ENCODE measurements at regions not wholly inside any gene's neighbourhood (a gene's known extent, or its start where the extent isn't known, plus 50 kb on each side); places are given as distances from the start of the nearest gene placed in this dataset.

GRCh38 chr1:245051349-245052221, 103.2 kb upstream of the KIF26B start (continued):
- TF ChIP-seq PREB (CRISPR knock-in tag; IDR thresholded peaks at IDR 0.05) (no peak), ARNT (IDR thresholded peaks at IDR 0.05) (peak; percentile 77 to 93; a peak in 3 of 4 replicates), PBX2 (CRISPR knock-in tag; IDR thresholded peaks at IDR 0.05; ENCODE audit: low read depth) (no peak), PBX2 (tag; conservative IDR thresholded peaks at IDR 0.05; ENCODE audit: low read depth) (peak; percentile 38; the same call in 1 of the 2 replicates), ZNF175 (CRISPR knock-in tag; IDR thresholded peaks at IDR 0.05; ENCODE audit: low read depth) (peak; percentile 55; the same call in 1 of the 2 replicates), ZFP1 (CRISPR knock-in tag; IDR thresholded peaks at IDR 0.05) (no peak), SAP30 (IDR thresholded peaks at IDR 0.05; ENCODE audit: borderline replicate concordance, insufficient read depth, low read depth, low read length, poor library complexity, severe bottlenecking) (no peak), HMGN3 (IDR thresholded peaks at IDR 0.05; ENCODE audit: borderline replicate concordance, extremely low read depth, insufficient read length, low read depth, low read length) (no peak), BACH1 (tag; IDR thresholded peaks at IDR 0.05) (no peak; the same call in 1 of the 2 replicates), BRD4 (IDR thresholded peaks at IDR 0.05) (no peak), PTBP1 (IDR thresholded peaks at IDR 0.05; ENCODE audit: low read depth, low read length) (no peak), BMI1 (IDR thresholded peaks at IDR 0.05; ENCODE audit: low read length) (no peak), THAP12 (CRISPR knock-in tag; IDR thresholded peaks at IDR 0.05) (no peak), CAMTA2 (CRISPR knock-in tag; conservative IDR thresholded peaks at IDR 0.05) (no peak), ZNF668 (CRISPR knock-in tag; IDR thresholded peaks at IDR 0.05) (no peak), L3MBTL2 (IDR thresholded peaks at IDR 0.05) (peak; percentile 93), SMARCA4 (IDR thresholded peaks at IDR 0.05) (peak; percentile 95), HNRNPH1 (optimal IDR thresholded peaks at IDR 0.05; ENCODE audit: low read depth, low read length) (no peak), SNAPC5 (CRISPR knock-in tag; IDR thresholded peaks at IDR 0.05) (no peak), STAT5B (CRISPR knock-in tag; IDR thresholded peaks at IDR 0.05) (no peak)

All from K562 (cell line).